H1 (cell line): ENCODE measurements at regions not wholly inside any gene's neighbourhood (a gene's known extent, or its start where the extent isn't known, plus 50 kb on each side); places are given as distances from the start of the nearest gene placed in this dataset.

Source experiments
- CTCF ChIA-PET: fragments of 300-600 bp; sonication (Branson Sonifier 250); formaldehyde crosslinking; loops from one replicate; lab custom pipeline; 2021; ENCODE audit not compliant: partially characterized antibody; lab: Charles Lee
- POLR2A ChIA-PET: fragments of 300-600 bp; sonication (Branson Sonifier 250); formaldehyde crosslinking; loops from one replicate; lab custom pipeline; 2021; ENCODE audit warnings: inconsistent platforms; ENCODE audit not compliant: partially characterized antibody; lab: Charles Lee
- DNase-seq, 2 experiments: peaks; one replicate each; pipeline versions ENCODE4 v3.0.0 to v3.0.0-alpha.2; 2010 to 2022; ENCODE audit warnings: low spot score in 2 of 2, low read depth in 1 of 2, mixed read lengths in 1 of 2
- FAIRE-seq: peaks from 2 replicates; lab custom pipeline; 2011; peaks lifted over from hg19 to GRCh38; lab: Jason Lieb, UNC
- H2AFZ ChIP-seq: 2 replicates; pipeline ENCODE4 v1.8.1; 2012; ENCODE audit warnings: low read length, inconsistent platforms
- H2AK5ac ChIP-seq: 2 replicates; pipeline ENCODE4 v1.6.1; 2013; ENCODE audit warnings: low read depth, low read length
- H2BK120ac ChIP-seq: replicated peaks from 2 replicates; pipeline ENCODE3; 2013; ENCODE audit warnings: low read depth, low read length, inconsistent platforms
- H2BK12ac ChIP-seq: 2 replicates; pipeline ENCODE4 v1.6.1; 2013; ENCODE audit warnings: low read depth, low read length
- H2BK15ac ChIP-seq: 2 replicates; pipeline ENCODE4 v1.6.1; 2013; ENCODE audit warnings: low read length
- H2BK20ac ChIP-seq: 2 replicates; pipeline ENCODE4 v1.6.1; 2013; ENCODE audit warnings: low read length
- H2BK5ac ChIP-seq: 2 replicates; pipeline ENCODE4 v1.6.1; 2013; ENCODE audit warnings: low read depth, low read length
- H3K14ac ChIP-seq: 2 replicates; pipeline ENCODE4 v1.6.1; 2013; ENCODE audit warnings: inconsistent platforms; ENCODE audit not compliant: insufficient read length
- H3K18ac ChIP-seq: 2 replicates; pipeline ENCODE4 v1.6.1; 2013; ENCODE audit warnings: low read length; ENCODE audit errors: extremely low read depth
- H3K23ac ChIP-seq: 2 replicates; pipeline ENCODE4 v1.6.1; 2013; ENCODE audit warnings: inconsistent platforms; ENCODE audit not compliant: insufficient read length
- H3K23me2 ChIP-seq: 2 replicates; pipeline ENCODE4 v1.6.1; 2013; ENCODE audit warnings: low read depth, low read length
- H3K27ac ChIP-seq: 2 replicates; pipeline ENCODE4 v1.6.1; 2011; ENCODE audit warnings: low read depth, low read length, inconsistent platforms
- H3K27me3 ChIP-seq, 4 experiments: replicated peaks in 1 of 4; 1 replicate in 1 of 4; 2 replicates in 3 of 4; pipeline versions ENCODE4 v1.6.1 to v1.8.1; 2011 to 2013; ENCODE audit warnings: low read length in 3 of 4, mild to moderate bottlenecking in 3 of 4, inconsistent platforms in 2 of 4, mixed read lengths in 2 of 4, moderate library complexity in 1 of 4; ENCODE audit not compliant: control insufficient read depth in 3 of 4, insufficient read depth in 3 of 4; ENCODE audit errors: extremely low read depth in 1 of 4
- H3K36me3 ChIP-seq, 4 experiments: 2 replicates each; pipeline versions ENCODE4 v1.6.1 to v1.8.1; 2011 to 2013; ENCODE audit warnings: mild to moderate bottlenecking in 4 of 4, low read length in 3 of 4, moderate library complexity in 2 of 4, control low read depth in 1 of 4, inconsistent platforms in 1 of 4; ENCODE audit not compliant: insufficient read depth in 4 of 4, control insufficient read depth in 2 of 4
- H3K4ac ChIP-seq: replicated peaks from 2 replicates; pipeline ENCODE3; 2013; ENCODE audit warnings: low read length, low read depth, mixed read lengths, inconsistent platforms; ENCODE audit not compliant: insufficient read length
- H3K4me1 ChIP-seq, 4 experiments: replicated peaks in 1 of 4; 1 replicate in 1 of 4; 2 replicates in 3 of 4; pipeline versions ENCODE4 v1.6.1 to v1.8.1; 2011 to 2013; ENCODE audit warnings: low read length in 3 of 4, inconsistent platforms in 2 of 4, mixed read lengths in 1 of 4; ENCODE audit not compliant: insufficient read depth in 4 of 4, control insufficient read depth in 3 of 4
- H3K4me2 ChIP-seq, 2 experiments: 2 replicates each; pipeline versions ENCODE4 v1.6.1 to v1.8.1; 2011 to 2013; ENCODE audit warnings: low read depth in 2 of 2, low read length in 2 of 2, control low read depth in 1 of 2, inconsistent platforms in 1 of 2, mild to moderate bottlenecking in 1 of 2; ENCODE audit not compliant: insufficient read depth in 1 of 2
- H3K4me3 ChIP-seq, 4 experiments: fragments of 200-600, 300-600 bp in 1 of 4; sonication (generic), shearing (Covaris generic), sonication (Bioruptor Twin) in 1 of 4; 2 replicates each; pipeline versions ENCODE4 v1.5.1 to v1.8.1; 2011 to 2016; ENCODE audit warnings: low read length in 4 of 4, low read depth in 3 of 4, control low read depth in 2 of 4, inconsistent platforms in 2 of 4, mild to moderate bottlenecking in 2 of 4, mixed read lengths in 1 of 4, moderate library complexity in 1 of 4; ENCODE audit not compliant: insufficient read depth in 2 of 4; ENCODE audit errors: extremely low read depth in 1 of 4
- H3K56ac ChIP-seq: replicated peaks from 2 replicates; pipeline ENCODE3; 2013; ENCODE audit warnings: low read depth, mild to moderate bottlenecking, mixed read lengths, low read length, inconsistent platforms; ENCODE audit not compliant: insufficient read length
- H3K79me1 ChIP-seq: 2 replicates; pipeline ENCODE4 v1.6.1; 2013; ENCODE audit warnings: low read depth, low read length, control low read depth
- H3K79me2 ChIP-seq, 2 experiments: 2 replicates each; pipeline versions ENCODE4 v1.6.1 to v1.8.1; 2012 to 2013; ENCODE audit warnings: low read length in 2 of 2, mild to moderate bottlenecking in 2 of 2, inconsistent platforms in 1 of 2; ENCODE audit not compliant: insufficient read depth in 2 of 2, control insufficient read depth in 1 of 2
- H3K9ac ChIP-seq, 4 experiments: replicated peaks in 1 of 4; 1 replicate in 1 of 4; 2 replicates in 3 of 4; pipeline versions ENCODE4 v1.6.1 to v1.8.1; 2011 to 2013; ENCODE audit warnings: low read depth in 3 of 4, low read length in 3 of 4, control low read depth in 2 of 4, mild to moderate bottlenecking in 2 of 4, moderate library complexity in 2 of 4, inconsistent platforms in 1 of 4; ENCODE audit errors: extremely low read depth in 1 of 4
- H3K9me3 ChIP-seq, 2 experiments: 2 replicates each; pipeline versions ENCODE4 v1.6.1 to v1.8.1; 2012 to 2013; ENCODE audit warnings: mild to moderate bottlenecking in 2 of 2, moderate library complexity in 2 of 2, control low read depth in 1 of 2, inconsistent platforms in 1 of 2, low read depth in 1 of 2, low read length in 1 of 2, mixed read lengths in 1 of 2; ENCODE audit not compliant: insufficient read depth in 2 of 2
- H4K20me1 ChIP-seq, 2 experiments: replicated peaks in 1 of 2; 2 replicates each; pipeline versions ENCODE3 to v1.8.1; 2011 to 2013; ENCODE audit warnings: inconsistent platforms in 2 of 2, low read length in 2 of 2, mild to moderate bottlenecking in 1 of 2; ENCODE audit not compliant: insufficient read depth in 2 of 2, control insufficient read depth in 1 of 2
- H4K5ac ChIP-seq: 2 replicates; pipeline ENCODE4 v1.6.1; 2013; ENCODE audit warnings: low read length, low read depth, mixed read lengths, inconsistent platforms; ENCODE audit not compliant: insufficient read length
- H4K8ac ChIP-seq: 2 replicates; pipeline ENCODE4 v1.8.0; 2013; ENCODE audit warnings: mild to moderate bottlenecking, moderate library complexity, low read length, inconsistent platforms; ENCODE audit not compliant: insufficient read depth; ENCODE audit errors: extremely low read depth
- H4K91ac ChIP-seq: replicated peaks from 2 replicates; pipeline ENCODE3; 2013; ENCODE audit warnings: low read length, mixed read lengths, inconsistent platforms; ENCODE audit not compliant: insufficient read length
- SIN3A ChIP-seq, 2 experiments: IDR thresholded peaks in 1 of 2; conservative IDR thresholded peaks in 1 of 2; 2 replicates each; pipeline ENCODE4 v1.6.1; 2011 to 2012; ENCODE audit warnings: low read length in 2 of 2, improper control_type of control experiment in 1 of 2, low read depth in 1 of 2, mild to moderate bottlenecking in 1 of 2
- SP2 ChIP-seq: IDR thresholded peaks from 2 replicates; pipeline ENCODE4 v1.6.1; 2012; ENCODE audit warnings: mild to moderate bottlenecking, low read length, inconsistent platforms
- TAF7 ChIP-seq: optimal IDR thresholded peaks from 2 replicates; pipeline ENCODE3; 2011; ENCODE audit warnings: low read depth, mild to moderate bottlenecking, inconsistent platforms, low read length, moderate library complexity, borderline replicate concordance
- WGBS, 2 experiments: shearing (Covaris generic) in 1 of 2; methylation state at CpG; one replicate each; pipeline versions ENCODE4 v1.1.6 to v1.1.7; 2013 to 2015; ENCODE audit warnings: low lambda C conversion rate in 2 of 2, mixed read lengths in 2 of 2, inconsistent platforms in 1 of 2, low coverage in 1 of 2, missing lambda C conversion rate in 1 of 2; ENCODE audit not compliant: insufficient replicate concordance in 2 of 2, insufficient coverage in 1 of 2, insufficient read length in 1 of 2; ENCODE audit errors: extremely low coverage in 1 of 2, missing lambda C conversion rate in 1 of 2; 5-methylcytosine and 5-hydroxymethylcytosine counted together

GRCh38 chr6:166736634-166737033 lies 109.6 kb upstream of the RPS6KA2 start:
- no peak for TF ChIP-seq SIN3A (conservative IDR thresholded peaks at IDR 0.05 in 1 of 2, IDR thresholded peaks at IDR 0.05 in 1 of 2; ENCODE audit: low read depth in 1 of 2, low read length in 2 of 2)
- TF ChIP-seq TAF7 = no peak
- no peak for TF ChIP-seq SP2
- Histone ChIP-seq H2AFZ (no peak overlapping the region), H3K27ac (no peak overlapping the region), H3K79me2 (no peaks in the 10 kb centered on the region), H3K27me3 (no peaks in the 10 kb centered on the region), H4K5ac (no peak overlapping the region), H3K4me3 (no peak overlapping the region), H3K18ac (no peak overlapping the region), H2AK5ac (no peak overlapping the region), H3K23me2 (no peaks in the 10 kb centered on the region), H3K56ac (no peak overlapping the region), H2BK5ac (no peak overlapping the region), H4K91ac (no peak overlapping the region), H3K4me1 (peaks cover 0 to 6% (median 2%) of the 10 kb centered on the region in 4 experiments; a peak in 2 of 7 replicates), H2BK20ac (no peak overlapping the region), H3K4me2 (no peak overlapping the region), H3K4ac (no peak overlapping the region), H3K79me1 (no peaks in the 10 kb centered on the region), H3K23ac (no peak overlapping the region), H2BK12ac (no peak overlapping the region), H2BK15ac (no peak overlapping the region), H3K9me3 (0 out of 4 replicates have a peak, but pooled peaks cover 0 to 4% of the 10 kb centered on the region in 2 experiments), H3K9ac (no peak overlapping the region), H4K8ac (no peak overlapping the region), H3K36me3 (no peaks in the 10 kb centered on the region), H4K20me1 (peaks cover 0 to 2% of the 10 kb centered on the region in 2 experiments), H3K14ac (no peak overlapping the region), H2BK120ac (no peak overlapping the region)
- FAIRE-seq = no peak
- CTCF ChIA-PET = interaction anchor here (0.7 to 0.9 kb wide), 2 partner anchors 24 to 27 kb away, joined by 3 to 4 read pairs; no protein-coding TSS in a partner anchor
- DNase-seq = peak in 1 of 2 experiments; percentile 27
- WGBS, 2 experiments = 62% methylated on average over 5 of the region's 6 CpGs; no CpG with 5 or more reads in 1 of the 2 experiments
- POLR2A ChIA-PET = no interaction called here
